ENCODE measurements at regions not wholly inside any gene's neighbourhood (a gene's known extent, or its start where the extent isn't known, plus 50 kb on each side); places are given as distances from the start of the nearest gene placed in this dataset.

GRCh38 chr20:55057779-55058415 lies 582.5 kb downstream of the DOK5 start:
- intact Hi-C loops (cut with micrococcal nuclease) = no loop called here
- Mint-ChIP-seq H3K27me3 (no peaks in the 10 kb centered on the region), H3K4me3 (no peak overlapping the region), H3K9me3 (peaks cover 5% of the 10 kb centered on the region), H3K27ac (no peak overlapping the region), H3K4me1 (no peaks in the 10 kb centered on the region), H3K36me3 (ENCODE audit: low read depth) (no peaks in the 10 kb centered on the region)
- TF ChIP-seq, protein P1, sequence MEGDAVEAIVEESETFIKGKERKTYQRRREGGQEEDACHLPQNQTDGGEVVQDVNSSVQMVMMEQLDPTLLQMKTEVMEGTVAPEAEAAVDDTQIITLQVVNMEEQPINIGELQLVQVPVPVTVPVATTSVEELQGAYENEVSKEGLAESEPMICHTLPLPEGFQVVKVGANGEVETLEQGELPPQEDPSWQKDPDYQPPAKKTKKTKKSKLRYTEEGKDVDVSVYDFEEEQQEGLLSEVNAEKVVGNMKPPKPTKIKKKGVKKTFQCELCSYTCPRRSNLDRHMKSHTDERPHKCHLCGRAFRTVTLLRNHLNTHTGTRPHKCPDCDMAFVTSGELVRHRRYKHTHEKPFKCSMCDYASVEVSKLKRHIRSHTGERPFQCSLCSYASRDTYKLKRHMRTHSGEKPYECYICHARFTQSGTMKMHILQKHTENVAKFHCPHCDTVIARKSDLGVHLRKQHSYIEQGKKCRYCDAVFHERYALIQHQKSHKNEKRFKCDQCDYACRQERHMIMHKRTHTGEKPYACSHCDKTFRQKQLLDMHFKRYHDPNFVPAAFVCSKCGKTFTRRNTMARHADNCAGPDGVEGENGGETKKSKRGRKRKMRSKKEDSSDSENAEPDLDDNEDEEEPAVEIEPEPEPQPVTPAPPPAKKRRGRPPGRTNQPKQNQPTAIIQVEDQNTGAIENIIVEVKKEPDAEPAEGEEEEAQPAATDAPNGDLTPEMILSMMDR (IDR thresholded peaks at IDR 0.05) = no peak
- POLR2A ChIA-PET = no interaction called here
- CTCF ChIA-PET = interaction anchor here (0.8 kb wide), 1 partner anchor 14 kb away, joined by 3 read pairs; no protein-coding TSS in a partner anchor
- ATAC-seq (ENCODE audit: low read depth) (no peak), DNase-seq (no peak)

DNA sequence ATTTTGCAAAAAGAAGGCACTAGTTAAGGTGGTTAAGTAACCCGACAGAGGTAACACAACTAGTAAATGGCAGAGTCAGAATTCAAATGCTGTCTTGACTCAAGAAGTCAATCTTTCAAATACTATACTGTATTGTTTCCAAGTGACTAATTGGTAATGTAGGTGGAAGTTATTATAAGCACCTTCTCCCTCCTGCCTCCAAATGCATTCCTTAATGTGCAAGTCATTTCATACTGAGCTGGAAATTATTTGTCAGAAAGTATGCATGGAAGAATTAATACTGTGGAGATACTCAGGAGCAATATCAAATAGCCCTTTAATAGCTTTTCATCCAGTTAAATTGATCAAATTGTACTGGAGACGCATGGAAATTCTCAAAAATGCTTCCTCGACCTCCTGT lies 579.1 kb downstream of the DOK5 start:
- H3K36me3 Mint-ChIP-seq (ENCODE audit: low read depth) = no peaks in the 10 kb centered on the region
- TF ChIP-seq, protein P1 (IDR thresholded peaks at IDR 0.05) = no peak
- ChIA-PET CTCF (no interaction called here), POLR2A (no interaction called here)
- no peak overlapping the region for H3K27ac Mint-ChIP-seq
- no peaks in the 10 kb centered on the region for H3K4me1 Mint-ChIP-seq
- DNase-seq = no peak
- no peak overlapping the region for H3K4me3 Mint-ChIP-seq
- H3K9me3 Mint-ChIP-seq = peaks cover 7% of the 10 kb centered on the region
- ATAC-seq (ENCODE audit: low read depth) = no peak
- intact Hi-C loops (cut with micrococcal nuclease) = no loop called here
- no peaks in the 10 kb centered on the region for H3K27me3 Mint-ChIP-seq

DNA sequence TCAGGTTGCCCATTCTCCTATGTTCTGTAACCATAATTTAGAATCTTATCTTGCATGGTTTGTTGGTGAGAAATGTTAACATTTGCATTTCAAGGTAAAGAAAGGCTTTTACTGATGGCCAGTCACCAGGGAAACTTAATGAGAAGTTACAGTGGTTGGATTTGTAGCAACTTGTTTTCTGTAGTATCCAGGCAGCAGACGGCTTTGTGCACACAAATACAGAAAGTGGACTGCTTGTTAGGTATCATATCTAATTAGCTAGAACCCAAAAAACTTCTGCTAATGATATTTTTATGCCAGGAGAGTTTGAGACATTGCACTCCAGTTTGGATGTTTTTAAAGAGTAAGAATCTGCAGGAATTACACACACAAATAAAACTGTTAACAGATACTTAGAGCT lies 578.0 kb downstream of the DOK5 start:
- ATAC-seq (ENCODE audit: low read depth) (no peak), DNase-seq (no peak)
- no peaks in the 10 kb centered on the region for H3K27me3 Mint-ChIP-seq
- H3K27ac Mint-ChIP-seq = no peak overlapping the region
- POLR2A ChIA-PET = no interaction called here
- H3K4me1 Mint-ChIP-seq = no peaks in the 10 kb centered on the region
- peaks cover 2% of the 10 kb centered on the region for H3K9me3 Mint-ChIP-seq
- intact Hi-C loops (cut with micrococcal nuclease) = no loop called here
- CTCF ChIA-PET = no interaction called here
- TF ChIP-seq, protein P1 (IDR thresholded peaks at IDR 0.05) = no peak
- no peaks in the 10 kb centered on the region for H3K36me3 Mint-ChIP-seq (ENCODE audit: low read depth)
- no peak overlapping the region for H3K4me3 Mint-ChIP-seq

DNA sequence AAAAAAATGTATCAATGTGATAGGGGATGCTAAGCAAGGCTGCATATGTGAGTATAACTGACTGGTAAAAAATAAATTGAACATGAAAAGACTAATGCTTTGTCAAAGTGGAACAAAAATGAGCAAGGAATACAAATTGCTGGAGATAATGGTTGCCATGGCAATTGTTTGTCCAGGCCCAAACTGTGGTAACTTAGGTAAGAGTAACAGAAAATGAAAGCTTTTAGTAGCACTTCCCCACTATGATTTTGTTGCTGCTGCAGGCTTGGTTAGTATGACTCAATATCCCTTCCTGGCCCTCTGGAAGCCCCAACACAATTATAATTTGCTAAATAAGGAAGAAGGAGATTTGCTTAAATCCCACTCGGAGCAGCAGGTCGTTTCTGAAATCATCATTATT lies 577.1 kb downstream of the DOK5 start:
- no peaks in the 10 kb centered on the region for H3K4me1 Mint-ChIP-seq
- POLR2A ChIA-PET = no interaction called here
- H3K4me3 Mint-ChIP-seq = no peak overlapping the region
- peaks cover 2% of the 10 kb centered on the region for H3K9me3 Mint-ChIP-seq
- no peak for ATAC-seq (ENCODE audit: low read depth)
- CTCF ChIA-PET = no interaction called here
- intact Hi-C loops (cut with micrococcal nuclease) = no loop called here
- no peaks in the 10 kb centered on the region for H3K36me3 Mint-ChIP-seq (ENCODE audit: low read depth)
- H3K27ac Mint-ChIP-seq = no peak overlapping the region
- no peak for DNase-seq
- no peaks in the 10 kb centered on the region for H3K27me3 Mint-ChIP-seq
- TF ChIP-seq, protein P1 (IDR thresholded peaks at IDR 0.05) = no peak

- no peaks in the 10 kb centered on the region for H3K36me3 Mint-ChIP-seq (ENCODE audit: low read depth)
Measured at GRCh38 chr20:55038684-55039083, 563.3 kb downstream of the DOK5 start.

More at GRCh38 chr20:55038684-55039083, 563.3 kb downstream of the DOK5 start:
- TF ChIP-seq, protein P1 (IDR thresholded peaks at IDR 0.05) = no peak
- DNase-seq (no peak), ATAC-seq (ENCODE audit: low read depth) (no peak)
- Mint-ChIP-seq H3K9me3 (peaks cover 4% of the 10 kb centered on the region), H3K4me3 (no peak overlapping the region), H3K4me1 (no peaks in the 10 kb centered on the region), H3K27me3 (no peaks in the 10 kb centered on the region), H3K27ac (no peak overlapping the region)
- intact Hi-C loops (cut with micrococcal nuclease) = no loop called here
- CTCF ChIA-PET = no interaction called here
- POLR2A ChIA-PET = no interaction called here

Measured in activated B cell treated with CpG ODN at 0.5 μM for 24 hours (primary cell).